Right kidney (tissue), 1 donor: ENCODE measurements at regions not wholly inside any gene's neighbourhood (a gene's known extent, or its start where the extent isn't known, plus 50 kb on each side); places are given as distances from the start of the nearest gene placed in this dataset.

Experiments
- DNase-seq: peaks from one replicate; pipeline ENCODE4 v3.0.0-alpha.2; 2016

DNA sequence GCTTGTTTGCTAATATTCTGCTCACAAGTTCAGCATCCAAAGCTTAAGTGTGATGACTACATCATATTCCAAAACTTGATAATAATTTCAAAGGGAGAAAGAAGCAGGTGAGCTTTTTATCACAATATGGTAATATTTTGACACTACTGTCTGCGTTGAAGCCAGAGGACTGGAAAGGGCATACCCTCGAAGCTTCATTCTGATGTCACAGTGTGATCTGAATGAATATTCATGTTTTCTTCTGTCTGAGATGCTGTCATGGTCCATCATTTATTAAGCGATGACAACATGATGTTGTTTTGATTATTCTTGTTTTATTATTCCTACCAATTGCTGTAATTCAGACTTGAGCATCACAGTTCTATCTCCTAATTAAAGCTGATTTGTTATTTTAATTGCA, 625.4 kb downstream of the ZPLD1 start:
- DNase-seq: no peak

DNA sequence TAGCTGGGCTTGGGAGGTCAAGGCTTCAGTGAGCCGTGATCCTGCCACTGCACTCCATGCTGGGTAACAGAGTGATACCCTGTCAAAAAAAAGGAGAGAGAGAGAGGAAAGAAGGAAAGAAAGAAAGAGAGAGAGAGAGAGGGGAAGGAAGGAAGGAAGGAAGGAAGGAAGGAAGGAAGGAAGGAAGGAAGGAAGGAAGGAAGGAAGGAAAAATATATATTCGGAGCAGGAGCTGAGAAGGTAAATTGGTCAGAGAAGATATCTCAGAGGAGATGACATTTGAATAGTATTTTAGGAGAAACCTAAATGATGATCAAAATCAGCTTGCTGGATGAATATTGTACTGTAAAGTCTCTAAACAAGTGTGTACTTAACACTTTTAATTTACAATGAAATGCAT, 633.1 kb downstream of the ZPLD1 start:
- no peak for DNase-seq

DNA sequence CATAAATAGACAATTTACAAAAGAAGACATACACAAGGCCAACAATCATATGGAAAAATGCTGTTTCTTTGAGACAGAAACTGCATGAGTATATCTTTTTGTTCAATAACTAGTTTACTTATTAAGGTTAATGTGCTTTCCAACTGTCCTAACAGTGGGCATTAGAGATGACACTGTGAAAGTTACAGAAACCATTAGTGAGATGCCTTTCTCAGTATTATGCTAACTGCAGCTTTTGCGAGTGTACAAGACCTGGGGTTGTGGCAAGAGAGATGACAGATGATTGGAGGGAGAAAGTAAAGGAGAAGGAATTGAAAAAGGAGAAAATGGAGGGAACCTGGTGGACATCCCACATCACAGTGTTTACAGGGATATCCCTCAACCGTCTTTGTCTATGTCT, 640.5 kb downstream of the ZPLD1 start:
- no peak for DNase-seq

DNA sequence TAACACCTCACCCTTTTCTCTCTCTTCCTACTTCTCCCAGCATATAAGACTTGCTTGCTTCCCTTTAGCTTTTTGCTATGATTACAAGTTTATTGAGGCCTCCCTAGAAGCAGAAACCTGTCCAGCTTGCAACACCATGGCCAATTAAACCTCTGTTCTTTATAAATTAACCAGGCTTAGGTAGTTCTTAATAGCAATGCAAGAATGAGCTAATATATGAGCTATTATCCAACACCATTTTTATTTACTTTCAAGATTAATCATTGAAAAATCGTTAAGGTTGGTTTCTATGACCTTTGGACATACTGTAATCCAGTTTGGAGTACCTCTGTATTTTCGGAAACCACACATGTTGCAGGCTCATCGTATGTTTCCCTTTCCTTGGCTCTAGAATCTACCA, 643.1 kb downstream of the ZPLD1 start:
- DNase-seq: no peak

DNA sequence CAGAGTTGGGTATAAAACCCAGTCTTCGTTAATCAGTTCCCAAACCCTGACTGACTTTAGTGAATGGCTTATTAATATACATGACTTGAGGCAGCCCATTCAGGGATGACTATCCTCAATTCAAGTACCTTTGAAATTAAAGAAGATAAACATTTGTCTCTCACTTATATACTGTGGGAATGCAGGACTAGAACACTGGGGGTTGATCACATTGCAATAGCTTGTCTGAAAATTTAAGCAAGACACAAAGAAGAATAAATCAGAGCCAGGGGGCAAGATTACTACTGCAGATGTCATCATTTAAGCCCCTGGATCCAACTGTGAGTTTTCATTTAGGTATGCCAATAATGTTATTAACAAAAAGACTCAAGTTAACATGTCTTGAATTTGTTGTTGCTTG, 647.7 kb downstream of the ZPLD1 start:
- DNase-seq: no peak

DNA sequence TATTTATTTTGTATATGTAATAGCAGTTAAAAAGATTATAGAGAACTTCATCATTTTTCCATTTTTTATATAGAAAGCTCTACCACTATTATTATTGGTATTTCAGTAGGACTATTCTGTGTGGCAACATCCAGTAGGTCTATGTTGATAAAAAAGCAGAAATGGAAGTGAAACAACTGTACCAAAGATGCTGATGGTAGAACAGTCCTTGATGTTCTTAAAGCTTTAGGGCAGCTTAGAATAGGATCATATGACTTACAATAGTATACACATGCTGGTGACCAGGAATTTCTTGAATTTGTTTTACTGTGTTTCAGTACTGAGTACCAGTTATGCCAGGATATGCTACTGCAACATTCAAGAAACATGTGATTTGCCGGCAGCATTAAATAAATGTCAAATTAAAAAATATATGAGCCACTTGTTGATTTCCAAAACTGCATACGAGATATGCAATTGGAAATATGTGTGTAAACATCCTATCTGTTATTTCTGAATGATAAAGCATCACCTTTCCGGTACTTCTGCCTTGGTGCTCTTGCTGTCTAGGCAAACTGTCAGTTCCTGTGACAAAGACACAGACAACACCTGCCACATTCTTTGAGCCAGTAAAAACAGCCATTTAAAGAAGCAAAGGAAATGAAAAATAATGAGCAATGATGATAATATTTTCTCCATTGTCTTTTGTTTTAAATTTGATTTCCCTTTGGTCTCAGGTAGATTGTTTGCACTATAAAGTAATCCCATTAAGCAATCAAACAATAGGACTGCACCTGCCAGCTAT, 649.2 kb downstream of the ZPLD1 start:
- DNase-seq: no peak

DNA sequence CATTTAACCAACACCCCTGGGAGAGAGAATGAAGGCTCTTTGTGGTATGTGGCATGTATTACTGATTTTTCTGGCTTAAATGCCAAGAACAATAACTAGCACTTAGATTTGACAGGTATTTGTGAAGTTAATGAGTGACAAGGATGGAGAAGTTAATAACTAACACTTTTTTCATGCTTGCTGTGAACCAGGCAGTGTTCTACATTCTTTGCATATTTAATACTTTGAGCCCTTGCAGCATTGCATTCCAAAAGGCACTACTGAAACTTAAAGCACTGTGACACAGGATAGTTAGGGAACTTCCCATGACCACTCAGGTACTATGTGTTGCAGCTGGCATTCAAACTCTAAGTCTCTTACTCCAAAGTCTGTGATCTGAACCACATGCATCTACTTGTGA, 650.6 kb downstream of the ZPLD1 start:
- peak; percentile 18 for DNase-seq

DNA sequence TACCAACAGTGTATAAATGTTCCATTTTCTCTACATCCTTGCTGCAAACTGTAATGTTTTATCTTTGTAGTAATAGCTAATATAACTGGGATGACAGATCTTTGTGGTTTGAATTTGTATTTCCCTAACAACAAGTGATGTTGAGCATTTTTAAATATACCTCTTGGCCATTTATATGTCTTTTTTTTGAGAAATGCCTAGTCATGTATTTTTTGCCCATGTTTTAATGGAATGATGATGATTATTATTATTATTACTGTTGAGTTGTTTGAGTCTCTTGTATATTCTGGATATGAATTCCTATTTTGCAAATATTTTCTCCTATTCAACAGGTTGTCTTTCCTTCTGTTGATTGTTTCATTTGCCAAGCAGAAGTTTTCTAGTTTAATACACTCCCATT, 654.9 kb downstream of the ZPLD1 start:
- no peak for DNase-seq

DNA sequence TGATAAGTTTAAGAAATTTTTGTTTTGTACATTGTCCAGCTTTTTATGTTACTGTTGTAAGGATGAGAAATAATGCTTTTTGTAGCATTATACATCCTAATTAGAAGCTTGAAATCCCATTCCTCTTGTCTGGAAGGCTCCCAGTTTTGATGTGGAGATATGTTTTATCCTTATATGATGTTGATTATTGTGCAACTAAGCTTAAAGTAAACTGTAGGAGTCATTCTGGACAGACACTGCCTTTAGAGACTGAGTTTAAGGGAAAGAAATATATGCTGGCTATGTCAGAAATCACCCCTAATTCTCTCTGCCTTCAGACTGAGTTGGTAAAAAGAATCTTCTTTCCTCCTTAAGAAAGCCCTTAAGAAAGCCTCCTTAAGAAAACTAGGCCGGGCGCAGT, 670.4 kb downstream of the ZPLD1 start:
- no peak for DNase-seq

DNA sequence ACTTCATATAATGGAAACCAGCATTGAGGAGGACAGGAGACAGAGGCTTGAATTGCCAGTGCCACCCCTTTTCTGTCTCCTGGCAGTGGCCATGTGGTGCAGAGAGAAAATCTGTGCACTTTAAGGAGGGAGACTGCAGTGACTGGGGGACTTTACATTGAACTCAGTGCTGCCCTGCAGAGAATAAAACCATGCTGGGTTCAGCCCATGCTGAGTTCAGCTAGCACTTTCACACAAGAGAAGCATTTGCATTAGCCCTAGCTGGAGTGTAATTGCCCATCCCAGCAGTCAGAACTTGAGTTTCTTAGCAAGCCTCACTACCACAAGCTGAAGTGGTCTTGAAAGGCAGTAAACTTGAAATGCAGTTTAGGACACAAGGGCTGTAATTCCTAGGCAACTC, 677.5 kb downstream of the ZPLD1 start:
- DNase-seq: no peak

DNA sequence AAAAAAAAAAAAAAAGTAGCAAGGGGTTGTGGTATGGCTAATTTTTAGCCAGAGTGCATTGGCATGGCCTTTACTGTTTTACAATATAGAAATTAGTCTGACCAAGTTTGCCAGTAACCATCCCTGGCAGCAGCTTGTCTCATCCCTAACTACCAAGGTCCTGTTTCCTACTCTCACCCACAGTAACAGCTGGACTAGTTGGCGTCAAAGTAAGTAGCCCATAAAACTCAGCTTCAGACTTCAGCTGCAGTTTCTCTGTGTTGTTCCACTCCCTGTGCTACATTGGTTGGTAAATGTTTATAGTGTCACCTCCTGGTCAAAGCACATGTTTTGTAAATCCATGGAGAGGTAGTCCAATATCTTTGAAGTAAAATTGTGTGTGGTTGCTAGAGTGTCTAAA, 691.3 kb downstream of the ZPLD1 start:
- DNase-seq: no peak

DNA sequence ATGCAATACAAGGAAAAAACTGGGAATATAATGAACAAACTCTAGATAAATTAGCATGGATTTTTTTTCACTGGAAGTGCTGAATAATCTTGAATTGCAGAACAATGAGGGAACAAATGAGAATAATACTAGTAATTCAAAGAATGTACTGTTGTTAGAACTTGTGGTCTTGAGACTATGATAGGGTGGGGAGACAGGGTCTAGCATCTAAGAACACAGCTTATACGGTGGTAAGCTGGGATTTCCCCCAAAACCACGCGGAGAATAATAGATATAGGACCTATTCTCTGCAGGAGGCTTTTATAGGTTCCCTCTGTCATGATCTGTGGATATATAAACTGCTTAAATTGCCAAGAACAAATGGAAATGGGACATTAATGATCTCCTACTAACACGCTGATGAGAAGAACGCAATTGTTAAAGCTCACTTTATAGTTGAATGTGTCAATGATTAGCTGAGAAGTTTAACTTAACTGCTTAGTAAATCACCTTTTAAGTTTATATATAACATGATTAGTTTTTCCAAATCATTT, 692.3 kb downstream of the ZPLD1 start:
- no peak for DNase-seq

DNA sequence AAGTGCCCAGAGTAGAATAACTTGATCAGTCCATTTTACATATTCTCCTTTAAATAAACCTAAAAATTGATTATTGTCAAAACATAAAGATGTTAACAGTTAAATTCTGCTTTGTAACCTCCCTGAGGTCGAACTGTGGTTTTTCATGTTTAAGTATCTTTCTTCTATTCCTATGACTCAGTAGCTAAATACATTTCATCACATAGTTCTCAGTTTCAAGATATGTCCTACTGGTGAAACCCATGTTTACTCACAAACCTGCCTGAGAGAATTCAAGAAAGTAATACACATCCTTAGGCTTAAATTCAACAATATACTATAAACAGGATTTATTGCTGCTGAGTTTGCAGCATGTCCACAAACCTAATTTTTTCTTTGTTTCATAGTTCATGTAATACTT, 692.9 kb downstream of the ZPLD1 start:
- DNase-seq: no peak

DNA sequence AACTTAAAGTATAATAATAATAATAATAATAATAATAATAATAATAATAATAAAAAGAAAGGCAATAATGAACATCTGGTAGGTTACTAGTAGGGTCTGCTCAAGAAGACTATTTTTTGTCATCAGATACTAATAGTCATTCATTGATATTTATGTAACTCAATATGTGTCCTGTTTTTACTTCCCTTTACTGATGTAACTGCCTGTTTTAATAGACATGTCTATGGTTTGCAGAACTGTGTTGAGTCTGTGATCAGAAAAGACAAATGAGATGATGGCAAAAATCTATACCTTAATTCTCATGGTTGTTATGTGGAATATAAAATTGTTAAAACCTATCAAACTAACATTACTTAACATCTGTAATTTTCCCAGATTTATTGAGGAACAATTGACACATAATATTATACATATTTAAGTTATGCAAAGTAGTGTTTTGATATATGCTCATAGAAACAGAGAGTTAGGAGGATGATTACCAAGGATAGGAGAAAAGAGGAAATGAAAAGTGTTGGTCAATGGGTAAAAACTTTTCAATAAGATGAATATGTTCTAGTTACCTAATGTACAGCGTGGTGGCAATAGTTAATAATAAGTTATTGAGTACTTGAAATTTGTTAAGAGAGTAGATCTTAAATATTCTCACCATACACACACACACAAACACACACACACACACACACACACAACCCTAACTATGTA, 699.4 kb downstream of the ZPLD1 start:
- DNase-seq: no peak

DNA sequence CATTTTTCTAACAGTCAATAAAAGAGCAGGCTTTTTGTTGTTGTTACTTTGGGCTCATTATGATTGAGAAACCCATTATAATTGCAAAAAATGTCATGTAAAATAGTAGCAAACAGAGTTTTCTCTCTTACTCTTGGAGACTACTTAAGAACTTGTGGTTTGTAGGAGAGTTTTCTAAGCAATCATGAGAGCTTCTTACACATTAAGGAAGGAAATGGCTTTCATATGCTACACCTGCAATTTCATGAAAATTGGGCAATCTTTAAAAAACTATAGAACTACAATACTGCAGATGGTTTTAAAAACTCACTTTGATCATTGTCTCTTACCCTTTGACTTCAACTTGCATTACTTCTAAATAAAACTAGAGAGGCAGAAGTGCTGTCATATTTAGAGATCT, 701.8 kb downstream of the ZPLD1 start:
- DNase-seq: no peak

DNA sequence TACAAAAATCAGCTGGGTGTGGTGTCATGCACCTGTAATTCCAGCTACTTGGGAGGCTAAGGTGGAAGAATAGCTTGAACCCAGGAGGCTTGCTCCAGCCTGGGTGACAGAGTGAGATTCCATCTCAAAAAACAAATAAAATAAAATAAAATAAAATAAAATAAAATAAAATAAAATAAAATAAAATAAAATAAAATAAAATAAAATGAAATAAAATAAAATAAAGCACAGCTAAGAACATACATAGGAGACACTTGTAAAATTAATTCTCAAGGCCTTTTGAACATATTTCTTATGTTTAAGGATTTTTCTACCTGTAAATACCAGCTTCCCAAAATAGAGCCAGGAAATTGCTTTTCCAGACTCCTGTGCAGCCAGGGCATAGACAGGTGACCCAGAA, 703.0 kb downstream of the ZPLD1 start:
- no peak for DNase-seq

DNA sequence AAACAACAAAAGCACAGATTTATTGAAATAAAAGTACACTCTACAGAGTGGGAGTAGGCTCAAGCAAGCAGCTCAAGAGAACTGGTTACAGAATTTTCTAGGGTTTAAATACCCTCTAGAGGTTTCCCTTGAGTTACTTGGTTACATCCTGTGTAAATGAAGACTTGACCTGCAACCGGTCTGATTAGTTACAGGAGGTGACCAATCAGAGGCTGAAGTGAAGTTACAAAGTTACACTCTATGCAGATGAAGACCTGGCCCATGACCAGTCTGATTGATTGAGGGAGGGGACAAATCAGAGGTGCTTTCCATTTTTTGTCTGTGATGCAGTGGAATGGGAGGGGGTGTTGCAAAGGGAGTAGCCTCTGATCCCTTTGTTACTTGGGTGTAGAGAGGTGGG, 723.4 kb downstream of the ZPLD1 start:
- no peak for DNase-seq

DNA sequence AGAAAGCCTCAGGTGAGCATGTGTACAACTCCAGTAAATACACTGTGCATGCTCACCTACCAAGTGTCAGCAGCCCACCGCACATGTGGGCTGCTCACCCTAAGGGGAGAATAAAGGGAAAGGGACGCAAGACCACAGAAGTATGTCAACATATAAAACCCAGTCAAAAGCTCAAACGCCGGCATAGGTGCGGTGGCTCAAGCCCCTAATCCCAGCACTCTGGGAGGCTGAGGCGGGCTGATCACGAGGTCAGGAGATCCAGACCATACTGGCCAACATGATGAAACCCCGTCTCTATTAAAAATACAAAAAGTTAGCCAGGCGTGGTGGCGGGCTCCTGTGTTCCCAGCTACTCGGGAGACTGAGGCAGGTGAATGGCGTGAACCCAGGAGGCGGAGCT, 732.1 kb downstream of the ZPLD1 start:
- DNase-seq: no peak

DNA sequence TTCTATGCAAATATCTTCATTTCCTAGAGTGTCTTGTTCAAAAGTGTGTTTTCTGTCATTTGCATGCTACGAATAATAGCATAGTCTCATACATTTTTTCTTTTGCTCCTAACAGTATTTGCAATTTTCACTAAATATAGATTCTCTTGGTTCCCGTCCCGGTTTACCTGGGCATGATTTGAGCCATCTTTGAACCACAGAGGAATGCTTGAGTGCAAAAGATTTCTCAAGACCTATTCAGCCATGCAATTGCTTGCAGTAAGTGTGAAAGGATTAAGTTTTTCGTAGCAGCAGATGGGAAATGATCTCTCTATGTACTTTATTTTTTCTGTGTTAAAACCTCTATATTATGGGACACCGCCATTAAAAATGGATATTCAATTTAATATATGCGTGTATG, 733.0 kb downstream of the ZPLD1 start:
- DNase-seq: no peak

DNA sequence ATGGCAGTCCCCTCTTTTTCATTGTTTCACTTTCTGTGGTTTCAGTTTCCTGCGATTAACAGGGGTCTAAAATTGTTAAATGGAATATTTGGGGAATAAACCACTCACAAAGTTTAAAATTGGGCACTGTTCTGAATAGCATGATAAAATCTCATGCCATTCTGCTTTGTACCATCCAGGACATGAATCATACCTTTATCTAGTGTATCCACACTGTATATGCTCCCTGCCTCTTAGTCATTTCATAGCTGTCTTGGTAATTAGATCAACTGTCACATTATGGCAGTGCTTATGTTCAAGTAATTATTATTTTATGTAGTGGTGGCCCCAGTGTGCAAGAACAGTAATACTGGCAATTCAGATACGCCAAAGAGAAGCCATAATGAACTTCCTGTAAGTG, 734.5 kb downstream of the ZPLD1 start:
- no peak for DNase-seq

DNA sequence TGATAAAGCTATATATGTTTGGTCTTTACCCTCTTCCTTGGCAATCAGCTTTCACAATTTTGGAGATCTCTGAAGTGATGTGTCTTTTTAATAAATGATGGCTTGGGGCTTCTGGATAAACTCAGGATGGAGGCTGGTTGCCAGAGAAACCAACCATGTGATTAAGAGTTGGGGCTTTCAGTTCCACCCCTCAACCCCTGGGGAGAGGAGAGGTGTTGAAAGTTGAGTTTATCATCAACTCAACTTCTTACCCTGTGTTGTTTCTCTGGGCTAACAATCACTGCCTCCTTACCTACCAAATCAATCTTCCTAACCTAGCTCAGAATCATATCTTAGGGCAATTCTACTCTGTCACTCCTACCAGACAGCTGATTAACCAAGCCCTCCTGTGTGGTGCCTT, 735.8 kb downstream of the ZPLD1 start:
- DNase-seq: no peak

DNA sequence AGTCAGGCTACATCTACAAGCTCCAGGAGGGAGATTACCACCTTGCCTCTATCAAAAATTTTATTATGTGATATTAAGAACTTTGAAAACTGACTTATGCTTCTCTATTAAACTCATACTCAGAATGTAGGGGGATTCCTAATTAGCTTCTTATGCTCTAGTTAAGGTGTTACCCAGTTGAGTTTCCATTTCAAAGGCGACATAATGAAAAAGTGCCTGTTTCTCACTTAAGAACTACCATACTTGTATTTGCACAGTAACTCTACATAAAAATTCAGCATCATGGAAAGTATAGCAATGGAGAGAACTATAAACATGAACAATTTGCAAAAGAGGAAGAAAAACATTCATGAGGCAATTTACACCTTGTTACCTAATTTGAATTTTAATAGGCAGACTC, 739.1 kb downstream of the ZPLD1 start:
- DNase-seq: no peak

DNA sequence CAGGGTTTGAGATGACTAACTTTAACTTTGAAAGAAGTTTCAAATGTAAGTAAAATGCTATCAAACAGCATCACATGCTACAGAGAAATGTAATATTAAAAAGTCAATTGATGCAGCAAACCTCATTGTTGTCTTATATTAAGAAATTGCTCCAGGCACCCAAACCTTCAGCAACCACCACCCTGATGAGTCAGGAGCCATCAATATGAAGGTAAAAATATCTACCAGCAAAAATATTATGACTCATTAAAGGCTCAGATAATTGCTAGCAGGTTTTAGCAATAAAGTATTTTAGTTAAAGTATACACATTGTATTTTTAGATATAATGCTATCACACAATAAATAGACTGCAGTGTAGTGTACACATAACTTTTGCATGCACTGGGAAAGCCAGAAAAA, 746.3 kb downstream of the ZPLD1 start:
- no peak for DNase-seq

DNA sequence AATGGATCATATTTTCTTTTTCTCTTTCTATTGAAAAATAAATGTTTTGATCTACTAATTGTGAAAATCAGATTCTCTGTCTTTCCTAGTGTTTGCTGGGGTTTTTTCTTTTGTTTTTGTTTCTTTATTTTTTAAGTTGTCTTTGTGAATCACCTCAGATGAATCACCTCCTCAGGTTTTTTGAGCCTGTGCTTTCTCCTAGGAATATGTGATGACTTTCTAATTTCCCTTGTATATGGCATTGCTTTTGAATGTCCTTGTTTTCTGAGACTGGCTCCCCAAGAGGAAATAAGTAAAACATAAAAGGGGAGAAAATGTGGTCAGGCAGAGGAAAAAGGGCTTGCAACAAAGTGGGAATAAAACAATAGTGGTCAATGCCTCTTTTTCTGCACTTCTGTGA, 750.0 kb downstream of the ZPLD1 start:
- no peak for DNase-seq
